ENCODE measurements at regions not wholly inside any gene's neighbourhood (a gene's known extent, or its start where the extent isn't known, plus 50 kb on each side); places are given as distances from the start of the nearest gene placed in this dataset.

DNA sequence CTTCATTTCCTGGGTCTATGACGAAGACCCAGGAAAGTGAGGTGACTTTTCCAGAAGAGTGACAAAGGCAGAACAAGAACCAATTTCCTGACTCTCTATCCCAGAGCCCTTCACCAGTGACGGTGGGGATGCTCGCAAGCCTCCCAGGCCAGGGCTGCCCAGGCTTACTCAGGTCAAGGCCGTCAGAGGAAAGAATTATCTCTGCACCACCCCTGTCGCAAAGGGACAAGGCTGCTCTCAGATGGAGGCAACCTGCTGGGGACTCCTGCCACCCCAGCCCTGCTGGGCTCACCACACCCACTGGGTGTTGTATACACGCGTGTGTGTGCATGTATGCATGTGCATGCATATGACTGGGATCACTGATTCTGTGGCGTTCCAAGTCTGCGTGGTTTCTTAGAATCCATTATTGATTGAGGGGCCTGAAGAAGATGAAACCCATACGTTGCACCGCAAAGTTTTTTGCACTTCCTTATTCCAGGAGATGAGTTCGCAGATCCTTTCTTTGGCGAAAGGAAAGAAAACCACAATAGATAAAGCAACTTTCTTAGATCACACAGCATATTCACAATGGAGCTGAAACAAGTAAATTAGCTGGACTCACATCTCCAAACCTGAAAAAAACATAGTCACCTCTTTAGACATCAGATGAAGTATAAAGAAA, 255.8 kb downstream of the RHOU start:
- 86 to 93% methylated on average over 13 of the region's 13 CpGs for WGBS, 2 donors
- no peak for DNase-seq
- H3K9me3 ChIP-seq = no peaks in the 10 kb centered on the region
- intact Hi-C loops (cut with DNase I) = no loop called here
- no peaks in the 10 kb centered on the region for H3K36me3 ChIP-seq
- H3K4me3 ChIP-seq = no peak overlapping the region
- peaks cover 0 to 51% (median 42%) of the 10 kb centered on the region in 4 donors for H3K4me1 ChIP-seq
- TF ChIP-seq POLR2A (IDR thresholded peaks at IDR 0.05) (no peak), EP300 (IDR thresholded peaks at IDR 0.05) (no peak), POLR2AphosphoS5 (IDR thresholded peaks at IDR 0.05) (no peak)
- TF ChIP-seq, protein P1, sequence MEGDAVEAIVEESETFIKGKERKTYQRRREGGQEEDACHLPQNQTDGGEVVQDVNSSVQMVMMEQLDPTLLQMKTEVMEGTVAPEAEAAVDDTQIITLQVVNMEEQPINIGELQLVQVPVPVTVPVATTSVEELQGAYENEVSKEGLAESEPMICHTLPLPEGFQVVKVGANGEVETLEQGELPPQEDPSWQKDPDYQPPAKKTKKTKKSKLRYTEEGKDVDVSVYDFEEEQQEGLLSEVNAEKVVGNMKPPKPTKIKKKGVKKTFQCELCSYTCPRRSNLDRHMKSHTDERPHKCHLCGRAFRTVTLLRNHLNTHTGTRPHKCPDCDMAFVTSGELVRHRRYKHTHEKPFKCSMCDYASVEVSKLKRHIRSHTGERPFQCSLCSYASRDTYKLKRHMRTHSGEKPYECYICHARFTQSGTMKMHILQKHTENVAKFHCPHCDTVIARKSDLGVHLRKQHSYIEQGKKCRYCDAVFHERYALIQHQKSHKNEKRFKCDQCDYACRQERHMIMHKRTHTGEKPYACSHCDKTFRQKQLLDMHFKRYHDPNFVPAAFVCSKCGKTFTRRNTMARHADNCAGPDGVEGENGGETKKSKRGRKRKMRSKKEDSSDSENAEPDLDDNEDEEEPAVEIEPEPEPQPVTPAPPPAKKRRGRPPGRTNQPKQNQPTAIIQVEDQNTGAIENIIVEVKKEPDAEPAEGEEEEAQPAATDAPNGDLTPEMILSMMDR (IDR thresholded peaks at IDR 0.05) = no peak
- peak overlapping the region; percentile 15 to 82 (median 70) for H3K27ac ChIP-seq
- H3K27me3 ChIP-seq = no peaks in the 10 kb centered on the region

DNA sequence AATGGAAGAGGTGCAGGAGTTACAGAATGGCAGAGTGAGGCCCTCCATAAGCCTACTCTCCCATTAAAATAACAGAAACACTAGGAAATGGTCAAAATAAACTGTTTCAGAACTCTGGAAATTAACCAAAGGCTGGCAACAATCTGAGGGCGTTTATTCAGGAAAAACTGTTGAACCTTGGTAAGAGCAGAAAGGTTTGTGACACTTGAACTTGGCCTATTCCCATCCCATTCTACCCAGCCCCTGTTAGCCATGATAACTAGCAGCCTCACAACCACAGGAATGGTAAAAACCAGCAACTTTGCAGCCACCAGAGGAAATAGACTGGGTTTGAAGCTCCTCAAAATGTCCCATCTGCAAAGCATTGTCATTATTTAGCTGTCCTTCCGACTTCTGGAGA, 256.8 kb downstream of the RHOU start:
- Histone ChIP-seq H3K4me1 (peaks cover 0 to 41% (median 33%) of the 10 kb centered on the region in 4 donors), H3K27ac (no peak overlapping the region), H3K27me3 (no peaks in the 10 kb centered on the region), H3K4me3 (no peak overlapping the region), H3K36me3 (no peaks in the 10 kb centered on the region), H3K9me3 (no peaks in the 10 kb centered on the region)
- intact Hi-C loops (cut with DNase I) = no loop called here
- no peak for TF ChIP-seq POLR2A (IDR thresholded peaks at IDR 0.05)
- TF ChIP-seq, protein P1 (IDR thresholded peaks at IDR 0.05) = no peak
- TF ChIP-seq POLR2AphosphoS5 (IDR thresholded peaks at IDR 0.05) = no peak
- TF ChIP-seq EP300 (IDR thresholded peaks at IDR 0.05) = no peak
- DNase-seq = no peak
- 90% methylated on average over 2 of the region's 2 CpGs for WGBS, 2 donors

DNA sequence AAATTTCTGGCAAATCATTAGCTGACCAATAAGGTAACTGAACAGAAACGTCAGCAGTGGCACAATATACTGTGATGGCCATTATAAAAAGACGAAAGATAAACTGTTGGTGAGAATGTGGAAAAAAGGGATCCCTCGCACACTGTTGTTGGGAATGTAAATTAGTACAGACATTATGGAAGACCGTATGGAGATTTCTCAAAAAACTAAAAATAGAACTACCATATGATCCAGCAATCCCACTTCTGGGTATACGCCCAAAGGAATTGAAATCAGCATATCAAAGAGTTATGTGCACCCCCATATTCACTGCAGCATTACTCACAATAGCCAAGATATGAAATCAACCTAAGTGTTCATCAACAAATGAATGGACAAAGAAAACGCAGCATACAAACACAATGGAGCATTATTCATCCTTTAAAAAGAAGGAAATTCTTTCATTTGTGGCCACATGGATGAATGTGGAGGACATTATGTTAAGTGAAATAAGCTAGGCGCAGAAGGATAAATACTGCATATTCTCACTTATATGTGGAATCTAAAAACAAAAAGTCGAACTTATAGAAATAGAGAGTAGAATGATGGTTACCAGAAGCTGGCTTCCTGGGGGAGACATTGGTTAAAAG, 257.7 kb downstream of the RHOU start:
- no peaks in the 10 kb centered on the region for H3K9me3 ChIP-seq

DNA sequence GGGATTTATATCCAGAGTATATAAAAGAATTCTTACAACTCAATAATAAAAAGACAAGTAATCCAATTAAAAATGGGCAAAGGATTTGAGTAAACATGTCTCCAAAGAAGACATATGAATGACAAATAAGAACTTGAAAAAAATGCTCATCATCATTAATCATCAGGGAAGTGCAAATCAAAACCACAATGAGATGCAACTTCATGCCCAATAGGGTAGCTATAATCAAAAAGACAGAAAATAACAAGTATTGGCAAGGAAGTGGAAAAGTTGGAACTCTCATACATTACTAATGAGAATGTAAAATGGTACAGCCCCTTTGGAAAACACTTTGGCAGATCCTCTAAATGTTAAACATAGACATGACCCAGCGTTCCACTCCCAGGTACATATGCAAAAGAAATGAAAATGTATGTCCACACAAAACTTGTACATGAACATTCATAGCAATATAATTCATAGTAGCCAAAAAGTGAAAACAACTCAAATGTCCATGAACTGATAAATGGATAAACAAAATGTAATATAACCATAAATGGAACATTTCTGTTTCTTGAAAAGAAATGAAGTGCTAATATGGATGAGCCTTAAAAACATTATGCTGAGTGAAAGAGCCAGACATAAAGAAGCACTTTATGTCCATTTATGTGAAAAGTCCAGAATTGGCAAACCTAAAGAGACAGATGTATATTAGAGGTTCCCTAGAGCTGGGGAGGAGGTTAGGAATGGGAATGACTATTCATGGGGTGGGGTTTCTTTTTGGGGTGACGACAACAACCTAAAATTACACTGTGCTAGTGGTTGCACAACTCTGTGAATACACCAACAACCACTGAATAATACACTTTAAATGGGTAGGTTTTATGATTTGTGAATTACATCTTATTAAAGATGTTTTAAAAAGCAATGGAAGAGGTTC, 259.7 kb downstream of the RHOU start:
- Histone ChIP-seq H3K27me3 (no peaks in the 10 kb centered on the region), H3K36me3 (no peaks in the 10 kb centered on the region), H3K9me3 (no peaks in the 10 kb centered on the region), H3K4me1 (peaks cover 0 to 12% (median 10%) of the 10 kb centered on the region in 4 donors), H3K27ac (peak overlapping the region in 1 of 4 donors; percentile 25), H3K4me3 (no peak overlapping the region)
- WGBS, 2 donors = 87 to 91% methylated on average over 2 of the region's 2 CpGs
- intact Hi-C loops (cut with DNase I) = loop anchor here (5.0 kb wide), 1 partner anchor 67 kb away; no protein-coding TSS in a partner anchor
- DNase-seq = no peak
- no peak for TF ChIP-seq POLR2A (IDR thresholded peaks at IDR 0.05)
- TF ChIP-seq, protein P1 (IDR thresholded peaks at IDR 0.05) = no peak
- TF ChIP-seq POLR2AphosphoS5 (IDR thresholded peaks at IDR 0.05) = no peak
- TF ChIP-seq EP300 (IDR thresholded peaks at IDR 0.05) = no peak

More for the DNA sequence above, 257.7 kb downstream of the RHOU start:
- TF ChIP-seq POLR2A (IDR thresholded peaks at IDR 0.05) (no peak), EP300 (IDR thresholded peaks at IDR 0.05) (no peak), POLR2AphosphoS5 (IDR thresholded peaks at IDR 0.05) (no peak)
- TF ChIP-seq, protein P1 (IDR thresholded peaks at IDR 0.05) = no peak
- no peaks in the 10 kb centered on the region for H3K36me3 ChIP-seq
- H3K27me3 ChIP-seq = no peaks in the 10 kb centered on the region
- intact Hi-C loops (cut with DNase I) = no loop called here
- WGBS, 2 donors = 92% methylated on average over 8 of the region's 8 CpGs
- peaks cover 0 to 31% (median 26%) of the 10 kb centered on the region in 4 donors for H3K4me1 ChIP-seq
- no peak for DNase-seq
- H3K4me3 ChIP-seq = no peak overlapping the region
- H3K27ac ChIP-seq = no peak overlapping the region

Measured in sigmoid colon (tissue), 6 donors.